ENCODE measurements at regions not wholly inside any gene's neighbourhood (a gene's known extent, or its start where the extent isn't known, plus 50 kb on each side); places are given as distances from the start of the nearest gene placed in this dataset.
"Not testable (repeated sequence)": the region's sequence is repeated elsewhere in the genome, so short reads cannot be mapped to it uniquely, and the experiment has no call there.

DNA sequence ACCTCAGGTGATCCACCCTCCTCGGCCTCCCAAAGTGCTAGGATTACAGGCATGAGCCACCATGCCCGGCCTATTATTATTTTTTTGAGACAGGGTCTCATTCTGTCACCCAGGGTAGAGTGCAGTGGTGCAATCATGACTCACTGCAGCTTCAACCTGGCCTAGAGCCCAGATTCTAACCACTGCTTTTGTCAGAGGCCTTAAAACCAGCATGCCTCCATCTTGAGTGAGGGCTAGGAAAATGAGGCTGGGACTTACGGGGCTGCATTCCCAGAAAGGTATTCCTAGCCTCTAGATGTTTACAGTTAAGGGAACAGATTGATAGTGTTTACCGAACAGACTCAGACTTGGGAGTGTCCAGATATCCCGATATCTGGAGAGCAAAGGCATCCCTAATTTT, 57.6 kb upstream of the ATF7IP2 start:
- not testable (repeated sequence) for TF ChIP-seq CTCF (IDR thresholded peaks at IDR 0.05; ENCODE audit: low read depth, low read length, poor library complexity, severe bottlenecking); EZH2phosphoT487 (IDR thresholded peaks at IDR 0.05; ENCODE audit: borderline replicate concordance, low read length)
